ENCODE measurements at regions not wholly inside any gene's neighbourhood (a gene's known extent, or its start where the extent isn't known, plus 50 kb on each side); places are given as distances from the start of the nearest gene placed in this dataset.
"Not testable (repeated sequence)": the region's sequence is repeated elsewhere in the genome, so short reads cannot be mapped to it uniquely, and the experiment has no call there.

DNA sequence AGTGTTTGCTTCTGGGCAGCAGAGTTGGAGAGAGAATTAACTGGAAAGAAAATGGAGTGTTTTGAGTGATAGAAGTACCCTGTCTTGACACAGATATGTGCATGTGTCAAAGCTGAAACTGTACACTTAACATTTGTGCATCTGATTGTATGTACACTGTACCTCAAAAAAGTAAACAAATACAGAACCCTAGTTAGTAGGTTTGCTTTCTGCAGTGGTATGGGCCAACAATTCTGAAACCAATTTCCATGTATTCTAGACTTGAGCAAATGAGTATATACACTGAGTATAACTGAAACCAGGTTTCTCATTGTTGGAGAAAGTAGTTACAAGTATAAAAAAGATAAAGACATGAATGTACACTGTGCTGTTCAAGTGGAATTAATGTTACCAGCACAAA is 52.4 kb downstream of the ELAPOR2 start:
- DNase-seq (ENCODE audit: low read depth) = no peak

DNA sequence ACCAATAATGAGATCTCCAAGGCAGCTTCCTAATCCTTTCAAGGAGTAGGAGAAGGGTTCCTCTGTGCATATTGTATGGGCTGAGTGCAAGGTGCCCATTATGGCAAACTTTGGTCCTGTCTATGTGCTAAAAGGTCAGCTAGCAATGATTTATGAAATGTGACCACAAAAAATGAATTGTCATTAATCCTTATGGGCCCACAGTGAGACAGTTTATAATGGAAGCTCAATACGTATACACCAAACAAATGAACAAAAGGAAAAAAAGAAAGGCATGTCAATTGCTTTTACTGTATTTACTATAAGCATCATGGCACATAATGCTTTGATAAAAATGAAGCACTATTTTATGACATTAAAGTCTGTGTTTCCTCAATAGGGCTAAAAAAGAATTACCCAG is 54.5 kb downstream of the ELAPOR2 start:
- no peak for DNase-seq (ENCODE audit: low read depth)

DNA sequence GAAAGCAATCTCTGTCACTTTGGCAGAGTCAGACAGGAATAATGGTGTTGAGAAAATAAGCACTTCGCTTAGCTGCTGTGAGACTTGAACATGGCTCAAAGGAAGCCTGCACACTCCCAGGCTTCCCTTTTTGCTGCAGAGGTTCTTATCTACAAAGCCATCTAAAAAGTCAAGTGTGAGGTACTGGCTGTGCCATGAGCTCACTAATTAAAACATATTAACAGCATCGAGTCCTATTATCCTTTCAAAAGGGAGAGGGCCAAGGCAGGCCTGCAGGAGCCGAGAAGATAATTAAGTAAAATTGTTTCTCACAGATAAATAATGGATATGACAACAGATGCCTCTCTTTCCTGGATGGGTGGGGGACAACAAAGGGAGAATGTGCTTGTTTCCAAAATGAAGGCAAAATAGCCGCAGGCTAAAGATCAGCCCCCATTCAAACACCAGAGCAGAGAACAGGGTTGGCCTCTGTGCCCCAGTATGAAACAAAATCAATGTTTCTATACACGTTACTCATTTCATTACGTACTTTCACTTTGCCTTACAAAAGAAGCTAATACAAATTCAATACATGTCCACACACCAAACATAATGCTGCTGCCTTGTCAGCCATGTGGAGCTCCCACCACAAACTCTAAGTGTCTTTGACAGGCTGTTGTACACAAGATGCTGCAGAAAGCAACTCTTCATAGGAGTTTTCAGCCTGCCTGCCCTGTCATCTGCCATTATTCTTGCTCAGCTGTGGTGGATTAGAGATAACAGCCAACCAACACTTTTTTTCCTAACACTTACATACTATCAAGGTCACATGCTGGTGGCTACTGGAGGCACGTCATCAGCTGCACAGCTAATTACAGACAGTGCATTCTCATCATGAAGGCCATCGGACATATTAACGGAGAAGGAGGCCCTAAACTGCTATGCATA is 55.3 kb downstream of the ELAPOR2 start:
- no peak for DNase-seq (ENCODE audit: low read depth)

DNA sequence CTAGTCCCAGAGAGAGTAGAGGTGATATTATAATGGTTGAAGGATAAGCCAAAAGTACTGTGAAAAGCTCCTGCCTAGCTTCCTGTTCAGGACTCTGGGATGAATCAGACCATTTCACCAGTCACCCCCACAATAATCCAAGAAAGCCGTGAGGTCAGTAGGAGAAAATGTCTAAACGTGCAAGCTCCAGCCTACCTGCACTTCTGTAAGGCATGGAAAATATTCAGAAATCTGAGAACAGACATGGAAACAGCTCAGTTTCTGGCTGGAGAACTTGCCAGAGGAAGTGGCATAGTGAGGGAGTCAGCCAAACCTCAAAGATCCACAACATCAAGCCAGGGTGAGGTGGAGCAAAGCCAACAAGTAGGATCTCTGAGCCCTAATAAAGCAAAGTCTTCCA is 58.2 kb downstream of the ELAPOR2 start:
- peak; percentile 26 for DNase-seq (ENCODE audit: low read depth)

DNA sequence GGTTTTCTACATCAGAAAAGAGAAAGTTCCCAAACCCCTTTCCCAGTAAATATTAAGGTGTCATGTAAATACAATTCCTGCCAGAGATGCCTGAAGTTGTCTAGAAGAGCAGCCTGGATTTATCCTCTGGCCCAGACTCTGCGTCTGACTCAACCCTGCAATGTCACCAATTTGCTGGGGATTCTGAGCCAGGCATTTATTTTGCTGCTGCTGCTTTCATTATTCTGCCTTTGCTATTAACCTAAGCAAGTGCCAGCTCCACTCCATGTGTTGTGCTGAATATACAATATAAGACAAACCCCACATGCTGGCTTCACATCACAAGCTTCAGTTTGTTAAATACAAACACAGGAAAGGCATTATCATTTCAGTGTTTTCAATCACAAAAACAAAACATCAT is 59.1 kb downstream of the ELAPOR2 start:
- DNase-seq (ENCODE audit: low read depth) = no peak

DNA sequence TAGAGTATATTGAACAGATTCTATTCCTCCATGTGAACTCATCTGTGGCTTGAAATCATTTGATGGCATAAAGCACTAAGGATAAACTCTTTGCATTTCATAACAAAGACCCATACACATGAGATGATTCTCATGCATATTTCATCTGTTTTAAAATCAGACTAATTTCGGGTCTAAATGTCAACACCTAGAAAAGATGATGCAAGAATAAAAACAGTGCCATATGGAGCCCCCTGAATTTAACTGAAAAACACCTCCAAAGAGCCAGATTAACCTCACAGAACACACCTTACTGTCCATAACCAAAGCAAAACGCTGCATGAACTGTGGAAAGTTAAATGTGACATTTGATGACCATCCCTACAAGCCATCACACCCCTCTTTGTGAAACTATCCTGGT is 59.7 kb downstream of the ELAPOR2 start:
- no peak for DNase-seq (ENCODE audit: low read depth)

DNA sequence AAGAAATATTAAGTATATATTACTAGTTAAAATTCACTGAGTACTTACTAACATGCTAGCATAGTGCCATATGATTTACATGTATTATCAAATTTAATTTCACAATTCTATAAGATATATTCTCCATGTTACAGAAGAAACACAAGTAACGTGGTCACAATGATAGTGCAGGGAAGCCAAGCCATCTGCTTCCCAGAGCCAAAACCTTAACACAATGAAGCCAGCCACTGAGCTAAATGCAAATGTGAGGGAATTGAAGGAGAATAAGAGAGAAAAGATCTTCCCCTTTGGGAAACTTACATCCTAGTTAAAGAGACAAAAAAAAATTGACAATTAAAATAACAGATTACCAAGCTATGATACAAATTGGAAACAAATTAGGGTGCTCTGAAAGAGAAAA is 63.6 kb downstream of the ELAPOR2 start:
- no peak for DNase-seq (ENCODE audit: low read depth)

DNA sequence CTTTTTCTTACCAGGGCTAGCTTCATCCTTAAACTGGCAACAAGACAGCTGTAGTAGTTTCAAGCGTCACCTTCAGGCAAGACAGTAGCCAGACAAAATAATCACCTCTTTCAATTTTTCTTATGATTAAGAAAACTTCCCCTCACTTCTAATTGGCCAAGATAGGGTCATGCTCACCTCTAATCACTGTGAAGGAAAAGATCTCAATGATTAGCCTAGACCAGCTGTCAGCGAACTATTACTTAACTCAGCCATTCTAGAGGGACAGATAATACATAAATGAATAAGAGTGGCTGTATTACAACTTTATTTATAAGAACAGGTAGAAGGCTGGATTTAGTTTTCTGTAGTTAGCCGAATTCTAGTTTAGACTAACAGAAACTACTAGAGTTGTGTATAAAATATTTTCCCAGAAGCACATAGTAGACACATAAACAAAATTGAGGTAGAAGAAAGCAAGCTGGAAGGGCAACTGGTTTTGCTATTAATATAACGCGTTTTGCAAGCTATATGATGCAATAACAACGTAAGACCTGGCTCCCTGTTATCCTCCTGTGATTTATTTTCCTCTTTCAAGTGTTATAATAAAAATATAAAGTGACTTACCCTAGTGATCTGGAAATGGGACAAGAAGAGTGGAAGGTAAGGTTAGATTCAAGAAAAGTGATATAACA is 64.3 kb downstream of the ELAPOR2 start:
- no peak for DNase-seq (ENCODE audit: low read depth)

DNA sequence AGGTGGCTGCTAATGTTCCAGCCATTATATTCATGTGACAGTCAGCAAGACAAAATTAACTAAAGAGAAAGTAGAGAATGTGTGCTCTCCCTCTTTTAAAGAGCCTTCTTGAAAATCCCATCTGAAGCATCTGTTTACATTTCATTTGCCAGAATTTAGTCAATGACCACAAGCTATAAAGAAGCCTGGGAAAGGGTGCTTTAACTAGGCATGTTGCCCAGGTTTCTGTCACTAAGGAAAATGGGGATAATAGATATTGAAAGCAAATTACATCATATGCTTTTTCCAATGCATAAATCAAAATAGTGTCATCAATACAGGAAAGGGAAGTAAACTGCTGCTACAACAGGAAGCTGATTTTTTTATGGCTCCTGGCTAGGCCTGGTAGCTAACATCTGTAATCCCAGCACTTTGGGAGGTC is 67.7 kb downstream of the ELAPOR2 start:
- DNase-seq (ENCODE audit: low read depth) = no peak

DNA sequence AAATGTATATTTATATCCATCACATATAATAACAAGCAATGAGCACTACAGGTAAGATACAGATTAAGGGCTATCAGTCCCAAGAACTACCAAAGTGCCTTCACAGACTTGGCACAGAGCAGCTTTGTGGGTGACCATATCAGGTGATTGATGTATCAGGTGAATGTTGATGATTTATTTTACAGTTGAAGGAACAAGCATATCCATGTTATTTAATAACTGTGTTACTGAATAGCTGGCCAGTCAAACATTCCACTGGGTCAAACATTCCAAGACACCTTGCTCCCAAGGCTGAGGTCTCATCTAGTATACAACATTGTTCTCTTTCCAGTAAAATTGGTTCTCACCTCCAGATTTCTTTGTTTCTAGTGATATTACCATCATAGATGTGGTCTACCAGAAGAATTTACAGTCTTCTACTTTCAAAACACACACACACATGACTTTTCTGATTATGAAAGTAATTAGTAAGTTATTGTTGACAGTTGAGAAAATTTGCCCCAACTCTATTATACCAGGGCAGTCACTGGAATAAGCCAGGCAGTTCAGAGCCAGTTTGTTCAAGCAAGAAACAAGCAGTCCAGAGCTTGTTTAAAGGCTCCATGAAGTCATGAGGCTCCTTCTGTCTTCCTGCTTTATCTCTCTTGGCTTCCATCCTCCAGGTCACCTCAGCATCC is 68.2 kb downstream of the ELAPOR2 start:
- no peak for DNase-seq (ENCODE audit: low read depth)

DNA sequence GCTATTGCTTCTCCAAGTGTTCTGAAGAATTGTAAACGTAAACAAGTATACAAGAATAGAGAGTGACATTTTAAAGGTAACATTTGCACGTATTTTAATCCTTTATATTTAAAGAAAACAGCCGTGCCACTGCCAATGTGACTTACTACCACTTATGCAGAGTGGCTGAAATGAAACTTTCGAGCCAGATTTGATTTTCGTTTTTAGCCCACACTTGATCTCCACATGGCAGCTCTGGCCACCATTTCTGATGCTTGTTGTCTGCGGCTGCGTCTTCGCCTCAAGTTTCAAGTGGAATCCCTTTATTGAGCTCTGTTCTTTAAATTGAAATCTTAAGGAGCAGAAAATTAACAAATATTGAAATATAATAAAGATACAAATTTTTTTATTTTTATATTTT is 70.0 kb downstream of the ELAPOR2 start:
- DNase-seq (ENCODE audit: low read depth) = no peak

DNA sequence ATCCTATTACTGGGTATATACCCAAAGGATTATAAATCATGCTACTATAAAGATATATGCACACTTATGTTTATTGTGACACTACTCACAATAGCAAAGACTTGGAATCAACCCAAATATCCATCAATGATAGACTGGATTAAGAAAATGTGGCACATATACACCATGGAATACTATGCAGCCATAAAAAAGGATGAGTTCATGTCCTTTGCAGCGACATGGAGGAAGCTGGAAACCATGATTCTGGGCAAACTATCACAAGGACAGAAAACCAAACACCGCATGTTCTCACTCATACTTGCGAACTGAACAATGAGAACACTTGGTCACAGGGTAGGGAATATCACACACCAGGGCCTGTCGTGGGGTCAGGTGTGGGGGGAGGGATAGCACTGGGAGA is 71.6 kb downstream of the ELAPOR2 start:
- not testable (repeated sequence) for DNase-seq (ENCODE audit: low read depth)

DNA sequence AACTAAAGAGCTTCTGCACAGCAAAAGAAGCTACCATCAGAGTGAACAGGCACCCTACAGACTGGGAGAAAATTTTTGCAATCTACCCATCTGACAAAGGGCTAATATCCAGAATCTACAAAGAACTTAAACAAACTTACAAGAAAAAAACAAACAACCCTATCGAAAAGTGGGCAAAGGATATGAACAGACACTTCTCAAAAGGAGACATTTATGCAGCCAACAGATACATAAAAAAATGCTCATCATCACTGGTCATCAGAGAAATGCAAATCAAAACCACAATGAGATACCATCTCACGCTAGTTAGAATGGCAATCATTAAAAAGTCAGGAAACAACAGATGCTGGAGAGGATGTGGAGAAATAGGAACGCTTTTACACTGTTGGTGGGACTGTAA is 72.1 kb downstream of the ELAPOR2 start:
- not testable (repeated sequence) for DNase-seq (ENCODE audit: low read depth)

DNA sequence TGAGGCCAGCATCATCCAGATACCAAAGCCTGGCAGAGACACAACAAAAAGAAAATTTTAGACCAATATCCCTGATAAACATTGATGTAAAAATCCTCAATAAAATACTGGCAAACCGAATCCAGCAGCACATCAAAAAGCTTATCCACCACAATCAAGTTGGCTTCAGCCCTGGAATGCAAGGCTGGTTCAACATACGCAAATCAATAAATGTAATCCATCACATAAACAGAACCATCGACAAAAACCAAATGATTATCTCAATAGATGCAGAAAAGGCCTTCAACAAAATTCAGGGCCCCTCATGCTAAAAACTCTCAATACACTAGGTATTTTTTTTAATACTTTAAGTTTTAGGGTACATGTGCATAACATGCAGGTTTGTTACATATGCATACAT is 74.1 kb downstream of the ELAPOR2 start:
- DNase-seq (ENCODE audit: low read depth) = not testable (repeated sequence)

DNA sequence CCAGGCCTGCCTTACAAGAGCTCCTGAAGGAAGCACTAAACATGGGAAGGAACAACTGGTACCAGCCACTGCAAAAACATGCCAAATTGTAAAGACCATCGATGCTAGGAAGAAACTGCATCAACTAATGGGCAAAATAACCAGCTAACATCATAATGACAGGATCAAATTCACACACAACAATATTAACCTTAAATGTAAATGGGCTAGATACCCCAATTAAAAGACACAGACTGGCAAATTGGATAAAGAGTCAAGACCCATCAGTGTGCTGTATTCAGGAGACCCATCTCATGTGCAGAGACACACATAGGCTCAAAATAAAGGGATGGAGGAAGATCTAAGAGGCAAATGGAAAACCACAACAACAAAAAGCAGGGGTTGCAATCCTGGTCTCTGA is 75.8 kb downstream of the ELAPOR2 start:
- not testable (repeated sequence) for DNase-seq (ENCODE audit: low read depth)

DNA sequence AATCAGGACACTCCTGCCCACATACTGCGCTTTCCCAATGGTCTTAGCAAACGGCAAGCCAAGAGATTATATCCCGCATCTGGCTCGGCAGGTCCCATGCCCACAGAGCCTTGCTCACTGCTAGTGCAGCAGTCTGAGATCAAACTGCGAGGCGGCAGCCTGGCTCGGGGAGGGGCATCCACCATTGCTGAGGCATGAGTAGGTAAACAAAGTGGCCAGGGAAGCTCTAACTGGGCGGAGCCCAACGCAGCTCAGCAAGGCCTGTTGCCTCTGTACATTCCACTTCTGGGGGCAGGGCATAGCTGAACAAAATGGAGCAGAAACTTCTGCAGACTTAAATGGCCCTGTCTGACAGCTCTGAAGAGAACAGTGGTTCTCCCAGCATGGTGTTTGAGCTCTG is 77.5 kb downstream of the ELAPOR2 start:
- DNase-seq (ENCODE audit: low read depth) = not testable (repeated sequence)

DNA sequence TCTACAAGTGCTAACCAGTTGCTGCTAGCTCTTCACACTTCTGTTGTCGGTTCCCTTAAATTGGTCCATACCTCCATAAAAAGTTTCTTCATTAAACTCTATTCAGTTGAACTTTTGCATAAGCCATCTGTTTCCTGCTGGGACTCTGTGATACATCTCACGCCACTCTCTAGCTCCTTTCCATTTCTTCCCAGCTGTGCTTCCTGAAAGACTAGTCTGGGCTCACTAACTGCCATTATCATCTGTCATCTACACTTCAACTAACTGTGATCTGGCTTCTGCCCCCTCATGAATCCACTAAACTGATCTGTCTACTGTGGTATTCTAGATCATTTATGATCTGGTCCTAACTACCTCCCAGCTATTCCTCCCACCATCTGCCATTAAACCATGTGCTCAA is 78.3 kb downstream of the ELAPOR2 start:
- no peak for DNase-seq (ENCODE audit: low read depth)

DNA sequence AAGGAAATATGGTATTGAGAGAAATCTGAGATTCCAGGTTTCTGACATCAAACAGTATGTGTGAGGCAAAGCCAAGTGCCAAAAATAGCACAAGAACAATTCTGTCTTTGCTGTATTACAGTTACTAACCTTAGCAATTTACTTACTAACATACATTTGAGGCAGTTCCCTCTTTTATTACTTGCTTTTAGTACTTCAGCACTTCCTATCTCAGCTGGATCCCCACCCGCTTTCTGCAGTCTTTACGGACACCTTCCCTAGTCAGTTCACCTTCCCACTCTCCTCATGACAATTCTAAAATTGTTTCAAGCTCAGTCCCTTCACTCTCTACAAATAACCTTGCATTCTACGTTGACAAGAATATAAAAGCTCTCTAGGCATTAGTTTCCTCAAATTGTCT is 79.2 kb downstream of the ELAPOR2 start:
- DNase-seq (ENCODE audit: low read depth) = no peak

DNA sequence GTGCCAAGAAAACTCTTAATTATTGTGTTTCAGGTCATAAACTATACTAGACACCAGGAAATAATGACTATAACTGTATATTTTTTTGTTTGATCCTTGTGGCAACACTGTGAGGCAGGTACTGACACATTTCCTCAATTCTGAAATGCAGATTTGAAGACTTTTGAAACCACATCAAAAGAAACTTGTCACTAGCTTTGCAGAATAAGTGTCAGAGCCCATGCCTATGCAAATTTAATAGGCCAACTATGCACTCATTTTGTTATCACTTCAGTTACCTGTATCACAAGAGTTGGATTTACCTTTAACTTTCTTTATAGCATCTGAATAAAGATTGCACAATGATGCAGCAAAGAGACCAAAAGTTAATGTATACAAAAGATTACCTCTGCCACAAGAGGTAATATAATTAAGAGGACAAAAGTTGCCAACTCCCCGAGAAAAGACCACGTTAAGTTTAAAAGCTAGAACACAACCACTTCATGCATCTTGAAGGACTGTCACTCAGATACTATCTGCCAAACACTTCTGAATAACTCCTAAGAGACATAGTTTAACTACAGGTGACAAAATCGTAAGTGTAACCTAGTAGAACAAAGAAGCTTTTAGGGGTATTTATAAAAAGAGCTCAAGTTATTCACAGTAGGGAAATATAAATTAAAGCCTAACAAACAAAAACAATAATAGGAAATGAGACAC is 80.5 kb downstream of the ELAPOR2 start:
- no peak for DNase-seq (ENCODE audit: low read depth)

DNA sequence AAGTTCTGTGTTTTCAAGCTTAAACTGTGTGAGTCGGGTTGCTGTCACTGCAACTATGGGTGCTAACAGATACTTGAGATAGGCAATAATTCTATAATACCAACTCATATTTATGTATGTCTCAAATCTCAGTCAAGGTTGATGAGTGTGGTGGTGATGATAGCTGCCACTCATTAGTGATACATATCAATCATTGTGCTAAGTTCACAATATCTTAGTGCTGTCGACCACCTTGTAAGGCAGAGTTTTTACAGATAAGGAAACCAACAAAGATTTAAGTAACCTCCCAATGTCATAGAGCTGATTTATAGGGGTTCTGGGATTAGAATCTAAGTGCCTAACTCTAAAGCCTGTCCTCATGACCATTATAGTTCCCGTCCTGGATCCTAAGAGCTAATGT is 82.5 kb downstream of the ELAPOR2 start:
- no peak for DNase-seq (ENCODE audit: low read depth)

DNA sequence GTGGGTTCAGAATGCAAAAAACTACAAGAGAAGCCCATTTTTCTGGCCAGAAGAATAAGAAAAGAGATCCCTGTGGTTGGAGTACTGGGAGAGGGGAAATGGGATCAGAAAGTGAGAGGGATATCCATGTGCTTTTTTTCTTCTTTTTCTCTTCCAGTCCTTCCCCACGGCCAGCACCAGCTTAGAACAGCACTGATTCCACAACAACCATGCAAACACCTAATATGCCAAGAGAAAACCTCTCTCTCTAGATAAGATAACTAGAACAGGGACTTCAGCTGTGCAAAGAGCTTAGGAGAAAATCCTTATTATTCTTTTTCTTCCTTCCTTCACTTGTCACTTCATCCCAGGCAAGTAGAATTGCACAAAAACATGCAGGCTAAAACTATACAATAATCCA is 83.5 kb downstream of the ELAPOR2 start:
- DNase-seq (ENCODE audit: low read depth) = no peak

DNA sequence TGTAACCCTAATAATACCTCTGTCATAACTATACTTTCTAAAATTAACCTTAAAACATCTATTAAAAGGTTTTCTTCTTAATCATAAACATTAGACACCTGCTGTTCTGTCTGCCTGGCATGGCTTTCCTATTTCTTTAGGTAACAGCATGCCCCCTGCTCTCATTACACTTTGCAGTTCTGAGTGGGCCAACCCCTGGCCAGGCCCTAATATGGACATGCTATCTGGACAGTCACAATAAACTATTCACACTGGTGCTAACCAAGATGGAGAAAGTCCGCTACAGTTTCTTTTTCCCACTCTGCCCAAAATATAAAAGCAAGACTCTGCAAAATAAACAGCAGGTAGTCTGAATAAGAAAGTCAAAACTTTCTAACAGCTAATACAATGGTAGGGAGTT is 84.0 kb downstream of the ELAPOR2 start:
- no peak for DNase-seq (ENCODE audit: low read depth)

All from HS-5 (cell line).